Stimulated activated naive B cell treated with anti-CD40 and anti-IgM and Interleukin-4, amounts not matched to agents 10 μg/mL and 1 μg/mL and 100 μg/mL, for 72 hours (primary cell): ENCODE measurements at regions not wholly inside any gene's neighbourhood (a gene's known extent, or its start where the extent isn't known, plus 50 kb on each side); places are given as distances from the start of the nearest gene placed in this dataset.
"Not testable (repeated sequence)": the region's sequence is repeated elsewhere in the genome, so short reads cannot be mapped to it uniquely, and the experiment has no call there.

Experiments used
- ATAC-seq, 2 donors: fragments of 150-1000 bp; cut with Tn5 transposase; replicated peaks; 2 replicates each; pipeline ENCODE4 v1.10.0; 2021; ENCODE audit warnings: moderate library complexity in 1 of 2
- DNase-seq: peaks from one replicate; pipeline ENCODE4 v3.0.0; 2021
- H3K27ac Mint-ChIP-seq: one replicate; pipeline ENCODE4 v1.8.0; 2022; ENCODE audit warnings: mild to moderate bottlenecking, mixed read lengths
- H3K27me3 Mint-ChIP-seq, 2 donors: one replicate each; pipeline ENCODE4 v1.8.0; 2022; ENCODE audit warnings: mixed read lengths in 2 of 2
- H3K36me3 Mint-ChIP-seq, 2 donors: one replicate each; pipeline ENCODE4 v1.8.0; 2022; ENCODE audit warnings: mixed read lengths in 2 of 2, mild to moderate bottlenecking in 1 of 2
- H3K4me1 Mint-ChIP-seq, 2 donors: one replicate each; pipeline ENCODE4 v1.8.0; 2022; ENCODE audit warnings: mixed read lengths in 2 of 2, mild to moderate bottlenecking in 1 of 2
- H3K4me3 Mint-ChIP-seq, 2 donors: one replicate each; pipeline ENCODE4 v1.8.0; 2022; ENCODE audit warnings: mild to moderate bottlenecking in 2 of 2, mixed read lengths in 2 of 2, moderate library complexity in 1 of 2
- H3K9me3 Mint-ChIP-seq, 2 donors: one replicate each; pipeline ENCODE4 v1.8.0; 2022; ENCODE audit warnings: mixed read lengths in 2 of 2, mild to moderate bottlenecking in 1 of 2

DNA sequence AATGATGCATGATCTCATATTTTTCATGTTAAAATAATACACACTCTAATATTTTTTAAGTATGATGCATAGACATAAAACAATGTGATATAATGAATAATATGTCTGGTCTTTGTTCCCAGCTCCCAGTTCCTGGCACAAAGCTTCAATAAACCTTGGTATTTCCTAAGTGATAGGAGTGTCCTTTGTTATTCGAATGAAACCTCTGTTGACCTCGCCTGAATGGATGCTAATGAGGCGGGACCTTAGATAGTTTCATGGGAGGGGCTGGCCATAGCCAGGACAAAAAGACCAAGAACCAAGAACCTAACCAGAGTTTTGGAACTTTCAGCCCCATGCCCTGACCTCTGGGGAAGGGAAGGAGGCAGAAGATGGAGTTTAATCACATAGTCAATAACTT lies 257.7 kb upstream of the COPS8 start:
- ATAC-seq (no peak), DNase-seq (no peak)
- Mint-ChIP-seq H3K27ac (no peak overlapping the region), H3K9me3 (no peaks in the 10 kb centered on the region), H3K4me1 (no peaks in the 10 kb centered on the region), H3K36me3 (no peaks in the 10 kb centered on the region), H3K4me3 (no peak overlapping the region), H3K27me3 (peaks cover 3 to 15% of the 10 kb centered on the region in 2 donors)

DNA sequence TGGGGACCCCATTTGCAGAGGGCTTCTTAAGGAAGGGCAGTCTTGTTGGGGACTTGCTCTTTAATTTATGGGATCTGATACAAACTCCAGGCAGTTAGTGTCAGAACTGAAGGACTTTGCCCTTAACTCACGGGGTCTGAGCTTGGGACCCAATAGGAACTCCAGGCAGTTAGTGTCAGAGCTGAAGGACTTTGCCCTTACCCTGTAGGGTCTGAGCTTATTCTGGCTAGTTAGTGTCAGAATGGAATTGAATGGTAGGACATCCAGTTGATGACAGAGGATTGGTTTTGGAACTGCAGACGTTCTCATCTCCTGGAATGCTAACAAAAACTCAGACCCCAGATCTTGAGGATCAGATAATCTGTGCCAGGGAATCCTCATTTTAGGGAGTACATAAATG lies 256.9 kb upstream of the COPS8 start:
- no peak for DNase-seq
- H3K4me1 Mint-ChIP-seq: no peaks in the 10 kb centered on the region
- H3K4me3 Mint-ChIP-seq: no peak overlapping the region

DNA sequence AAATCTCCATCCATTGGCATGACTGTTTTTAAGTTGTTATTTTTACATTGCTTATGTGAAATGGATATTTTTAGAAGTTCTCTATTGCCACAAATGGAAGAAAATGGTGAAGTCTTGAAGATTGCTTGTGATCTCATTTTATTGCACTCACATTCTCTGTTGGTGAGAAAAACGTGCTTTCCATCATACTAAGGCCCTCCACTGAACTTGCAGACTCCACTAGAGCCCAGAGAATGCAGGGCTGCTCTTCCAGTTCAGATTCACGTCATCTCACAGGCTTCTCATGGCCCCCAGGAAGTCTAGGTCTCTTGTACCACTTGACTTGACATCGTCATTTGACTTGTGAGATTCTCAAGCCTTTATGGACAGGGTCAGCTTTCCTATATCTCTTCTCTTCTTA lies 254.8 kb upstream of the COPS8 start:
- Mint-ChIP-seq H3K27ac (no peak overlapping the region), H3K9me3 (peaks cover 0 to 6% of the 10 kb centered on the region in 2 donors), H3K4me3 (no peak overlapping the region), H3K27me3 (peaks cover 3 to 21% of the 10 kb centered on the region in 2 donors), H3K36me3 (no peaks in the 10 kb centered on the region), H3K4me1 (no peaks in the 10 kb centered on the region)
- ATAC-seq (no peak), DNase-seq (no peak)

More for the DNA sequence above, 256.9 kb upstream of the COPS8 start:
- Mint-ChIP-seq H3K27ac (no peak overlapping the region), H3K9me3 (no peaks in the 10 kb centered on the region), H3K27me3 (peaks cover 3 to 15% of the 10 kb centered on the region in 2 donors), H3K36me3 (no peaks in the 10 kb centered on the region)
- ATAC-seq: no peak

DNA sequence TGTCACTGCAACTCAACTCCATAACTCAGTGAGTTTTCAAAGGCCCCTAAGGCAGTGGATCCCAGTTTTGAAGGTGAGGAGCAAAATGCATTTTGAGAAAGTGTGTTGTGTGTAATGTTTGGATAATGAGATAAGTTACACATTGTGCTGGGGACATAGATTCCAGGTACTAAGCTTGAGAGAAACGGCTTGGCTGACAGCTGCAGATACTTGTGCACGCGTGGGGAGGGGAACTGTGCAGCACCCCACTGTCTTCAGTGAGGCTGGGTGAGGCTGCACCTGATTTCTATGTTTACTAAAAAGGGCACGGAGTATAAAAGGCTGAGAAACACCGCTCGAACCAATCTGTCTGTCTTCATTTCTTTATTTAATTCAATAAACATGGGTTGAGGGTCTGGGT lies 254.0 kb upstream of the COPS8 start:
- ATAC-seq: no peak
- Mint-ChIP-seq H3K27ac (no peak overlapping the region), H3K9me3 (peaks cover 1 to 6% of the 10 kb centered on the region in 2 donors), H3K27me3 (peaks cover 3 to 21% of the 10 kb centered on the region in 2 donors), H3K4me3 (no peak overlapping the region), H3K4me1 (no peaks in the 10 kb centered on the region), H3K36me3 (no peaks in the 10 kb centered on the region)
- no peak for DNase-seq

DNA sequence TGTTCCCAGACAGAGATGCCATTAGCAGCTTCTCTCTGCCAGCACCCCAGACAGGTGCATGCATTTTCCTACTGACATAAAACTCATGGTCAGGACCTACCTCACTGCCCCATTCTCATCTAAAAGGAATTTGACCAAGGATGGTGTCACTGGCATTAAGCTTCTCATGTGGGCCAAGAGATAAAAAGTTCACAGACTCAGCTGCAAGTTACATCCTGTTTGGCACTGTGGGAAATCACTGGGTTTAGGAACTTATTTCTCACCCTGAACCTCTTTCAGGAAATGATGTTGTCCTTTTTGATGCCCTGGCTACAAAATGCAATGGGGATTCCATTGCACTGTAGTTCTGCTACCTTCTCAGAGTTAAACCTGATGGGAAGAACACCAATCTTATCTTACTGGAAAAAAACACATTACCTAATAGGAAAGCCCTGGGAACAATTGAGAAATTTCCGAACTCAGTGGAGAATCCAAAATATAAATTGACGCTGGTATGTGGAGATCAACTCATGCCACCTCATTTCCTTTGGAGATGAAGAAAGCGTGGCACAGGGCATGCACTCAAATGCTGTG lies 252.1 kb upstream of the COPS8 start:
- Mint-ChIP-seq H3K27me3 (peaks cover 3 to 21% of the 10 kb centered on the region in 2 donors), H3K9me3 (peaks cover 6 to 7% of the 10 kb centered on the region in 2 donors), H3K36me3 (no peaks in the 10 kb centered on the region), H3K4me1 (no peaks in the 10 kb centered on the region), H3K4me3 (no peak overlapping the region), H3K27ac (no peak overlapping the region)
- DNase-seq (no peak), ATAC-seq (no peak)

DNA sequence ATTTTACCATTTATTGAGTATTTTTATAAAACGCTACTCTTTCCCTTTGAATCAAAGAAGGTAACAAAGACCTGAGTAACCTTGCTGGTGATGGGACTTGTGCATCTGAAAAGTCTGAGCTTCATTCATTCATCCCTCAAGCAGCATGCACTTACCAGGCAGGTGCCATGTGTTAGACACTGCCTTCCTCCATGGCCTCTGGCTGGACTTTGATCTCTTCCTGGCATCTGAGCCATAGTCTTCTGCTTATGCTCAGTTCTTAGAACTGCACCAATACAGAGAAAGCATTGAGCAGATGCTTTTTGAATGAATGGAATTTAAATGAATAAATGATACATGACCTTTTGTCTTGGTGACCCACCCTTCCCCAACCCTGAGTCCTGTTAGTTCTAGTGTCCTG lies 251.4 kb upstream of the COPS8 start:
- peaks cover 6 to 7% of the 10 kb centered on the region in 2 donors for H3K9me3 Mint-ChIP-seq
- ATAC-seq (no peak), DNase-seq (no peak)
- H3K36me3 Mint-ChIP-seq: no peaks in the 10 kb centered on the region
- peaks cover 3 to 21% of the 10 kb centered on the region in 2 donors for H3K27me3 Mint-ChIP-seq
- no peak overlapping the region for H3K27ac Mint-ChIP-seq
- H3K4me1 Mint-ChIP-seq: no peaks in the 10 kb centered on the region
- H3K4me3 Mint-ChIP-seq: no peak overlapping the region

GRCh38 chr2:236835307-236836024 lies 250.2 kb upstream of the COPS8 start:
- Mint-ChIP-seq H3K4me3 (no peak overlapping the region), H3K9me3 (peaks cover 6 to 7% of the 10 kb centered on the region in 2 donors)

DNA sequence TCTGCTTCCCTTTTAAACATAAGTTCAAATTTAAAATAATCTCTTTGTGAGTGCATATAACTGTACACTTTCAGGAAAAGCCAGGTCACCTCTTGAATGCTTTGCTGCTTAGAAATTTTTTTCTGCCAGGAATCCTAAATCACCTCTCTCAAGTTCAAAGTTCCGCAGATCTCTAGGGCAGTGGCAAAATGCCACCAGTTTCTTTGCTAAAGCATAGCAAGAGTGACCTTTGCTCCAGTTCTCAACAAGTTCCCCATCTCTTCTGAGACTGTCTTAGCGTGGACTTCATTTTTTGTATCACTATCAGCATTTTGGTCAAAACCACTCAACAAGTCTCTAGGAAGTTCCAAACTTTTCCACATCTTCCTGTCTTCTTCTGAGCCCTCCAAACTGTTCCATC lies 249.7 kb upstream of the COPS8 start:
- peaks cover 3 to 20% of the 10 kb centered on the region in 2 donors for H3K27me3 Mint-ChIP-seq
- not testable (repeated sequence) for H3K4me1 Mint-ChIP-seq, H3K36me3 Mint-ChIP-seq

More at GRCh38 chr2:236835307-236836024, 250.2 kb upstream of the COPS8 start:
- no peaks in the 10 kb centered on the region for H3K4me1 Mint-ChIP-seq
- DNase-seq: no peak
- no peaks in the 10 kb centered on the region for H3K36me3 Mint-ChIP-seq
- H3K27me3 Mint-ChIP-seq: peaks cover 3 to 21% of the 10 kb centered on the region in 2 donors
- H3K27ac Mint-ChIP-seq: no peak overlapping the region
- ATAC-seq: no peak

DNA sequence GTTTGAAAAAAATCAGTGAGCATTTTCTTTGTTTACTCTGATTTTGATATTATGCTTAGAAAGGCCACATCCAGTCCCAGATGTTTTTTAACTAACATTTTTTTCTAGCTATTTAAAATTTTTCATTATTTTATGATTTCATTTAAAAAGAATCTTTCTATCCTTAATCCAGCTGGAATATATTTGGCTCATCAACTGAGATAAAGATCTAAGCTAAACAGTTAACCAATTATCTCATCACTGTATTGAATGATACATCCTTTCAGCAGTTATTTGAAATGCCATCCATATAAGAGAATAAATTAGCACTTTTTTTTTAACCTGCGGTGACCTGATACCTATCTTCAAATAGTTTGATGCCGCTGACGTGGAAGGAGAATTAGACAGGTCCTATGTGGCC lies 245.5 kb upstream of the COPS8 start:
- Mint-ChIP-seq H3K36me3 (no peaks in the 10 kb centered on the region), H3K4me3 (no peak overlapping the region), H3K27me3 (peaks cover 0 to 8% of the 10 kb centered on the region in 2 donors), H3K27ac (no peak overlapping the region), H3K9me3 (peaks cover under 1 to 9% of the 10 kb centered on the region in 2 donors), H3K4me1 (no peaks in the 10 kb centered on the region)
- ATAC-seq: no peak
- DNase-seq: no peak

More for the DNA sequence above, 249.7 kb upstream of the COPS8 start:
- not testable (repeated sequence) for H3K9me3 Mint-ChIP-seq, ATAC-seq, H3K27ac Mint-ChIP-seq, DNase-seq, H3K4me3 Mint-ChIP-seq

DNA sequence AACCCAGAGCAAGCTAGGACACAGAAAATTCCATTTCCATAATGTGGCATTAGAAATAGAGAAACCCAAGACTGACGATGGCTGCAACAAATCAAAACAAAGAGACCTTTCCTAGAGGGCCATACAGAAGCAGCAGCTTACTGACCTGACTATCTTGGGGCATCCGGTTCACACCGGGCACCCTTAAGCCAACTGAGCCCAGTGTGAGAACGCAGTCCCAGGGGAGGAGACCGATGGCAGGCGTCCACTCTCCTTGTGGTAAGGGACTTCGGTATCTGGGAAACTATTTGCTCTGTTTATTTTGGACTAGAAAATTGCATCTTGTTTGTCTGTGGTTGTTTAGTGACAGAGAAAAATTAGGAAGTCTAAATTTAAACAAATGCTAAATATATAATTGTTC lies 244.8 kb upstream of the COPS8 start:
- ATAC-seq: no peak
- H3K27me3 Mint-ChIP-seq: peaks cover 3 to 11% of the 10 kb centered on the region in 2 donors
- no peak overlapping the region for H3K4me3 Mint-ChIP-seq
- H3K9me3 Mint-ChIP-seq: peaks cover 0 to 9% of the 10 kb centered on the region in 2 donors
- peaks cover 0 to 2% of the 10 kb centered on the region in 2 donors for H3K36me3 Mint-ChIP-seq
- no peaks in the 10 kb centered on the region for H3K4me1 Mint-ChIP-seq
- H3K27ac Mint-ChIP-seq: no peak overlapping the region
- no peak for DNase-seq

- Mint-ChIP-seq H3K27me3 (peaks cover 5 to 12% of the 10 kb centered on the region in 2 donors), H3K27ac (no peak overlapping the region), H3K9me3 (peaks cover 0 to 7% of the 10 kb centered on the region in 2 donors), H3K36me3 (peaks cover 0 to 3% of the 10 kb centered on the region in 2 donors), H3K4me1 (no peaks in the 10 kb centered on the region), H3K4me3 (no peak overlapping the region)
- DNase-seq (no peak), ATAC-seq (no peak)
These were observed 244.3 kb upstream of the COPS8 start for GRCh38 chr2:236841389-236841788.

GRCh38 chr2:236843161-236843968 lies 242.3 kb upstream of the COPS8 start:
- H3K4me3 Mint-ChIP-seq: no peak overlapping the region
- peaks cover 5 to 12% of the 10 kb centered on the region in 2 donors for H3K27me3 Mint-ChIP-seq

DNA sequence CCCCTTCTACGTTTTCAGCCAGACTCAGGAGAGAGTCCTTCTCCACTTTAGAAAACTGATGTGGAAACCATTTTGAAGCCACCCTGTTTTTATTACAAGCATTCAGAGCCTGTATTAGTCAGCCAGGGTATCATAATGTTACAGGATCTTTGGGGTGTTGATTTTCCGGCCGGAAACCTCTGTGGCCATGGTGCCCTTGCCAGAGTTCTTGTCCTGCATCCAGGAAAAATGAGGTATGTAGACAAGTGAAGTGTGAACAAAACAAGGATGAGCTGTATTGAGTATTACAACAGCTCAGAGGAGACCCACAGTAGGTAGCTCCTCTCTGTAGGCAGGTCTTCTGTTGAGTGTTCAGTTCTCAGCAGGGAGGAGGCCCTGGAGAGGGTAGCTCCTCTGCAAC lies 241.0 kb upstream of the COPS8 start:
- ATAC-seq: no peak
- no peak for DNase-seq
- H3K27ac Mint-ChIP-seq: no peak overlapping the region
- H3K9me3 Mint-ChIP-seq: peaks cover 0 to 2% of the 10 kb centered on the region in 2 donors
- peaks cover 8 to 12% of the 10 kb centered on the region in 2 donors for H3K27me3 Mint-ChIP-seq
- H3K4me3 Mint-ChIP-seq: no peak overlapping the region
- no peaks in the 10 kb centered on the region for H3K4me1 Mint-ChIP-seq
- H3K36me3 Mint-ChIP-seq: peaks cover 0 to 3% of the 10 kb centered on the region in 2 donors

More at GRCh38 chr2:236843161-236843968, 242.3 kb upstream of the COPS8 start:
- Mint-ChIP-seq H3K9me3 (peaks cover 0 to 1% of the 10 kb centered on the region in 2 donors), H3K36me3 (peaks cover 0 to 3% of the 10 kb centered on the region in 2 donors), H3K4me1 (no peaks in the 10 kb centered on the region), H3K27ac (no peak overlapping the region)
- ATAC-seq: no peak
- no peak for DNase-seq

- H3K27me3 Mint-ChIP-seq: peaks cover 11% of the 10 kb centered on the region in 2 donors
- H3K9me3 Mint-ChIP-seq: peaks cover 0 to 3% of the 10 kb centered on the region in 2 donors
- H3K36me3 Mint-ChIP-seq: peaks cover 0 to 3% of the 10 kb centered on the region in 2 donors
- no peak for DNase-seq
- H3K4me3 Mint-ChIP-seq: no peak overlapping the region
- no peaks in the 10 kb centered on the region for H3K4me1 Mint-ChIP-seq
- no peak for ATAC-seq
- H3K27ac Mint-ChIP-seq: no peak overlapping the region
These were observed 238.7 kb upstream of the COPS8 start for GRCh38 chr2:236847023-236847422.
